ENCODE measurements at regions not wholly inside any gene's neighbourhood (a gene's known extent, or its start where the extent isn't known, plus 50 kb on each side); places are given as distances from the start of the nearest gene placed in this dataset.

DNA sequence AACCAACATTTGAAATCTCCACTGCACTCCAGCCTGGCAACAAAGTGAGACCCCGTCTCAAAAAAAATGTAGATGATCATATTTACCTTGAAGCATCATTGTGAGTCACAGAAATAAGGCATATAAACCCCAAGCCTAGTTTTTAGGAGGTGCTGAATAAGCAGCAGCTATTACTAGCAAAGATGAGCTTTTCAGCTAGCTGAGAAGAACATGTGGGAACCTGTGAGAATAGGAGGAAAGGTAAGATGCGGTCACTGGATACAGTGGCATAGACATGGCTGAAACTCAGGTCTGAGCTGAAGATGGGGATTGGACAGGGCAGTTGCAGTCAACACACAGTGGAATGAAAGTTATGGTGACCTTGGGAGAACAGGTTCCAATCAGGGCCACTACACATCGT, 284.3 kb upstream of the IRAK1BP1 start:
- TF ChIP-seq POLR2AphosphoS5 (IDR thresholded peaks at IDR 0.05; ENCODE audit: borderline replicate concordance, low read depth, low read length) (no peak), EZH2 (IDR thresholded peaks at IDR 0.05) (no peak), FOXP2 (optimal IDR thresholded peaks at IDR 0.05; ENCODE audit: control extremely low read depth, extremely low read length, insufficient read depth) (no peak)
